NCI-H774 (cell line): ENCODE measurements at regions not wholly inside any gene's neighbourhood (a gene's known extent, or its start where the extent isn't known, plus 50 kb on each side); places are given as distances from the start of the nearest gene placed in this dataset.

Source experiments
- DNase-seq: peaks from one replicate; lab custom pipeline; 2025; lab: John Stamatoyannopoulos, UW

DNA sequence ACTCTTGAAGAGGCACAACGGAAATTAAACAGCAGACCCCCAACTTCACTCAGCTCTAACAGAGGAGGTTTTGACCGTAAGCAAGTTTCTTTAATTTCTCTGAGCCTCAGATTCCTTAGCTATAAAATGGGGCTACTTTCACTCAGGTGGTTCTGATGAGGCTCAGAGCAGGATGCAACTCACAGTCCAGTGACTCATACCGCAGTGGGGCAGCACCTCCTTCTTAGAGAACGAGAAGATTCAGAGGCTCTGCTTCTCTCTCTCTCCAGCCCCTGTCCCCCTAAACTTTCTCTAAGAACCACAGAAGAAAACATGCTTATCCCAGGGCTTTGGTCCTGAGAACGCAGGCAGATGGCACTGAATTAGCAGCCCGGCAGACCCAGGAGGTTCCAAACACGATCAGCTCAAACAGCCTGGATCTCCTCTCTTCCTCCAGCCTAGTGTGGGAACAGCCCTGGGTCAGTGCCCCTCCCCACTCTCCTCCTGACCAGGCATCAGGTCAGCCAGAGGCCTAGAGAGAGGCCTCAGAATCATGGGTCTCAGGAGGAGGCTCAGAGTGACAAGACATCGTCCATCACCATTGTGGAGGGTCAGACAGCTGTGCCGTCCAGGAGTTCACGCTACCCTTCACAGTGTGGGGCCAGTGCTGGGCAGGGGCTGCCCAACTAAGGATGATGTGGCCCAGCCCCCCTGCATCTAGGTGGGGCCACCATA, 433.0 kb downstream of the PTPRU start:
- no peak for DNase-seq

DNA sequence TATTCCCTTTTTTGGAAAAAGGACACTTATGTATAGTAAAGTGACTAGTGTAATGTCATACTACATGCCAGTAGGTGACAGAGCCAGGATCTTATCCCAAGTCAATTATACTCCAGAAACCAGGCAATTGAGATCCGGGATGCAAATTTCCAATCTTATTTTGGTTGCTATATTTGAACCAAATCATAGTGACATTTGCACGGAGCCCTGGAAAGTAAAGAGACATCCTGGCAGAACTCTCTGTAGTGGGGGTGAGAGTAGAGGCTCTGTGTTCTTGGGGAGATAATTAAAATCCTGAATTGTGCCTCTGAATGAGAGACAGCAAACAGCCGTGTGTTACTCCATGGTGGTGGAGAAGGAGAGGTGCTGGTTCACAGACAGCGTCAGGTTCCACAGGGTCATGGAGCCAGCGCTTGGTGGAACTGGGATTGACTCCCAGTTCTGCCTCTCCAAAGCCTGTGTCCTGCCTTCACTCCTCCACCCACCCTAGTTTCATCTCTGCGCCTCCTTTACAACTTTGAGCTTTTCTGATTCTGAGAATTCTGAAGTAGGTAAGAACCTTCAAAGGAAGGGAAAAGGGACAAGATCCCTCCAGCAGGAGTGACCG, 432.3 kb downstream of the PTPRU start:
- no peak for DNase-seq

DNA sequence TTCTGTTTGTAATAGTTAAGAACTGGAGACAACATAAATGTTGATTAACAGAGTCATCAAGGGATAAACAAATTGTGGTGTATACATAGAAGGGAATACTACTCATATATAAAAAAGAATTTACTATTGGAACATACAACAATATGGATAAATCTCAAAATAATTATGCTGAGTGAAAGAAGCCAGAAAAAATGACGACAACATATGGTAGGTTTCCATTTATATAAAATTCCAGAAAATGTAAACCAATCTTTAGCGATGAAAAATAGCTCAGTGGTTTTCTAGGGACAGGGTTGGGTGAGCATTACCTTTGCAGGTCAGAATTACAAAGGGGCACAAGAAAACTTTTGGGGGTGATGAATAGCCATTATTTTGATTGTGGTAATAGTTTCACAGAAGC, 431.6 kb downstream of the PTPRU start:
- no peak for DNase-seq

DNA sequence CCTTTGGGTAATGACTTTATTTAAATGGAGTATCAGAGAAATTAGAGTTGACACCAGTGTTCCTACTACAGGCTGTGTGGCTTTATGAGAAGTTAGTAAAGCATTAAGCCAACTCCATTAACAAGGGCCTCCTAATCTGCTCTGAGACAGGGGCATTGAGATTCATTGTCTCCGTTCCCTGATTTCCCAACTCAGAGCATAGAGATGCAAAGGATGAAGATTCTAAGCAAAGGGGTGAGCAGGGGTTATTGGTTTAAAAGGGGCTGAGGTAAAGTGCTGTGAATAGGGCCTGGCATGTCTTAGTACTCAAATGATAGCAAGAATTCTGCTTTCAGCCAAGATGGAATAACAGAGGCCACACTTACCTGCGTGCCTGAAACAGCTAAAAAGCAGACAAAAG, 428.4 kb downstream of the PTPRU start:
- no peak for DNase-seq

DNA sequence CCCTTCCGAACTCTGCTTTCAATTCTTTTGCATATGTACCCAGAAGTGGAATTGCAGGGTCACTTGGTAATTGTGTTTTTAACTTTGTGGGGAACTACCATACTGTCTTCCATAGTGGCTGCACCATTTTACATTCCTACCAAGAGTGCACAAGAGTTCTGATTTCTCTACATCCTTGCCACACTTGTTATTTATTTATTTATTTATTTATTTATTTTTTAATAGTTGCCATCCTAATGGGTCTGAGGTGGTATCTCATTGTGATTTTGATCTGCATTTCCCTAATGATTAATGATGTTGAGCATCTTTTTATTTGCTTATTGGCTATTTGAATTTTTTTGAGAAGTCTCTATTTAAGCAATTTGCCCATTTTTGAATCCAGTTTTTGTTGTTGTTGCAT, 422.4 kb downstream of the PTPRU start:
- DNase-seq = no peak

DNA sequence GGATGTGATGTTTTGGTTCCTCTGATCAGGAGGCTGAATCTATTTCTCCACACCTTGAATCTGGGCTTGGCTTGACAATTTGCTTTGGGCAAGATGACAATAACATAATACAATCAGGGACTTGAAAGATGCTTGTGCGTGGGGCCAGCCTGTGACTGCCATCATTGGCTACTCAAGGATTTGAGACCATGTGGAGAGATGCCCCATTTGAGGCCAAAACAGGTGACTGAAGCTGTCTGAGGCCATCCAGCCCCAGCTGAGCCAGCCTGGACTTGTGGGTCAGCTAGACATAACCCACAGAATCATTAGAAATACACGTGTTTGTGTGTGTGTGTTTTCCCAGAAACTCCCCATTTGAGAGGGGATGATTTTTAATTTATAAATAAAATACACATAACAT, 421.5 kb downstream of the PTPRU start:
- no peak for DNase-seq

DNA sequence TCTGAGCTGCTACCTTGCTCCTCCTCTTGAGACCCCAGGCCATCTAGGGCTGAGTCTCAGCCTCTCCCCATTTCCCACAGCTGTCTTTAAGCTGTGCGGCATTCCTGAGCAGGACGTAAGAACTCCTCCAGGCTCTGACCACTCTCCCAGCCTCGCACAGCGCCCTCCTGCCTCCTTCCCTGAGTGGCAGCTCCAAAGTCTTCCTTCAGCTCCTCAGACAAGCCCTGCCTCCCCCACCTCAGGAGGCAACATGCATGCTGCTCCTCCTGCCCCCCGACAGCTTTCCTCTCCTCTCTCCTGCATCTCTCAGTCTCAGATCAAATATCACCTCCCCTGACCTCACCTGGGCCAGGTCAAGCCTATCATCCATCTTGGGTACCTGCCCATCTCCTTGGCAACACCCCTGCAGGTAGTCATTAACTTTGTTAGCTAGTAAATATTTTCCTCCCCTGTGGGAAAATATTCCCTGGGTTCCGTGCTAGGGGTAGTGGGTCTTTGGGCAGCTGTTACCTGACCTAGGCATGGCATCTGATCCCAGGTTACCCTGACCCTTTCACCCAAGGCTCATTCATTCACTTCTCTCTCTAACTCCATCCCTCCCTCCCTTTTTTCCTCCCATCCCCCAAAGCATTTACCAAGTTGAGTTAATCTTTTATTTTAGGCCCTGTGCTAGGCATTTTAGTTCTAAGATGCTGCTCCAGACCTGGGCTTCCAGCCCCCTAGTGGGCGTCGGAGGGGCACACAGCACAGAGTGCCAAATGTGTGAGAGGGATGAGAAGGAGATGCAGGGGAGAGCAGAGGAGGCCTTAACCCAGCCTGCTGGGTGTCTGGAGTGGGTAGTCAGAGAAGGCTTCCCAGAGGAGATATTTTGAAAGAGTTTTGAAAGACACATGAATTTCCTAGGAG, 419.9 kb downstream of the PTPRU start:
- DNase-seq = no peak

DNA sequence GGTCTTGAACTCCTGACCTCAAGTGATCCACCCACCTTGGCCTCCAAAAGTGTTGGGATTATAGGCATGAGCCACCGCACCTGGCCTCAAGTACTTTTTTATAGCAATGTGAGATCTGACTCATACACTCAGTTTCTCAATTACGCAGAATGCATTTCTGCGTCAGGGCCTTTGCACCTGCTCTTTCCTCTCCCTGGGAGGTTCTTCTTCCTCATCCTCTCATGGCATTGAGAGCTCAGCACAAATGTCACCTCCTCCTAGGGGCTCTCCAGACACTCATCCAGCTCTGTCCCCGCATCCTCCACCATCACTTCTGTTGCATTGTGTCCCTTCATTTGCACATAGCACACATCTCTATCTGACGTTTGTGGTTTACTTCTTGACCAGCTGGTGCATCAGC, 418.8 kb downstream of the PTPRU start:
- no peak for DNase-seq

DNA sequence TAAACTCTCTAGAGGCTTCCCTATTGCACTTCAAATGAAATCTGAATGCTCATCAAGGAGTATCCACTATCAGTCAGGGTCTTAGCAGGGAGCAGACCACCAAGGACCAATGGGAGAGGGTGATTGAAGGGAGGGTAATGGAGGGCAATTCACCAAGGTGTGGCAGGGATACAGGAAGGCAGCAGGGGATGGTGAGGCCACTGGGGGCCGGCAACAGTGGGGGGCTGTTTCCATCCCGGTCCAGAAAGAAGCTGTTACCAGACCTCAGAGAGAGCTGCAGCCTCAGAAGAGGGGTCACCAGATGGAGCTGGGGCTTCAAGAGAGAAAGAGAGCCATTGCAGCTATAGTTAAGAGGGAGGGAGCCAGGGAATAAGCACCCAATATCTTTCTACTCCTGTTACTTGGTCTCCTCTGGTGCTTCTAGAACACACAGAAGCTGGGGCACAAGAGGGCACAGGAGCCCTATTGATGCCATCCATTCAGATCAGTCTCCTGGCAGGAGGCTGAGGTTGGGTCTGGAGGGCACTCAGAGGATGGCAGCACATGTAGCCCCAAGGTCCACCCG, 417.6 kb downstream of the PTPRU start:
- DNase-seq = no peak

DNA sequence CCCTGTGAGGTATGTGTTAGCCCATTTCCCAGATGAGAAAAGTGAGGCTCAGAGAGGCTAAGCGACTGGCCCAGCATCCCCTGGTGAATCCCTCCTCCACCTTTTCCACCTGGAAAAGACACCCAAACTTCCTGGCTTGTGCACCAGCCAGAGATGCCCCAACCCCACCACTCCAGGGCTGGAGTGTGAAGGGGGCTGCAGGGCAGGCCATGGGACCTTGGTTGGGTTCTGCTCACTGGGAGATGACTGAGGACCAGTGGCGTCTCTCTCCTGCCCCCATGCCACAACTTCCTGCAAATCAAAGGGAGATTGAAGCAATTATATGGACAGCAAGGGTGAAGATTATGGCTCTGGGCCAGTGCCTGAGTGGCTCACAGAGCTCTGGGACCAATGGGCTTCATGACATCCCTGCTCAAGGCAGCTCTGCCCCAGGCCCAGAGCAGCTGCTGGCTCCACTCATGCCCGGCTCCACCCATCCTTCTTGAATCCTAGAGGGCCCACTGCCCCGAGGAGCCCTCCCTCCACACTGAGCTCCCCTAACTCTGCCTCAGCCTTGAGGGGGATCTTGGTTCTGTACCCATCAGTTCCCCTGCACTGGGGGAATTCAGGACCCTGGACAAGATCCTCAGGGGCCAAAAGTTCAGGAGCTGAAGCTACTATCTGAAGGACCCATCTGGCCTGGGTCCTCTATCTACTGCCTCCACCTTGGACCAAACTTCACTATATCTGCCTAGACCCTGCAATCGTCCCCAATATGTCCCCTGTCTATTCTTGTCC, 416.9 kb downstream of the PTPRU start:
- no peak for DNase-seq

DNA sequence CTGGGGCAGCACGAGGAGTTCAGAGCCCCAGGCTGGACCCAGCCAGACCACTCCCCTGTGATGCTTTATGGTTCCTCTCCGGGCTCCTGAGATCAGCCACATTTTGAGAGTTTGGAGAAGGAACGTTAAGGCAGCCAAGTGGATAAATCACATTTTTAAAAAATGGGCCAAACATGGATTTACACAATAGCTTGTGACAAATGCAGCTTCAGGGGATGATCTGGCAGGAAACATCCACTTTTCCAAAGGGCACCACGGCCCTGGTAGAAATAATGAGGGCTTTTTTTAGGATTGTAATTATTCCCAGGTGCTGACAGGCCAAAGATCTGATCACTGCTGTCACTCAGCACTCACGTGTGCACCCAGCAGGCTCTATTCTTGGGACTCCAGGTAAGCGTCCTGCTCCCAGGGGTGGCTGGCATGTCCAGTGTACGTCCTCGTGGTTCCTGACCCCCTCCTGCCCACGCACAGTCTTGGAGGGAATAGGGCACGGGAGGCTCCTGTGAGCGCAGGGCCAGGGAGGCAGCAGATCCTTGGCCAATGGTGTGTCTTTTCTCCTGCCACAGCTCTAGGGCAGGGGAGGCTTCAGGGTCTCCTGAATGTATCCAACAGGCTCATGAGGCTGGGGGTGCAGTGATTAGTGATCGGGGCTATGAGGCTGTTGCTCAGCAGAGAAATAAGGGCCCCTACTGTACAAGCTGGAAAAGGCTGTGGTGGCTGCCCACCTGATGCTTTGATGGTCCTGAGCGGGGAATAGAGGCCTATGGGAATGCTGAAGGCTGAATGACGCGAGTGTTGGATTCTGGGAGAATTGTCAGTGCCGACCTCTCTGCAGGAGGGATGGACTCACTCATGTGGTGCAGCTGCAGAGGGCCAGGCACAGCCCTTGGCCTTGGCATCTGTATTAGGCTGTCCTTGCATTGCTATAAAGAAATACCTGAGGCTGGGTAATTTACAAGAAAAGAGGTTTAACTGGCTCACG, 415.7 kb downstream of the PTPRU start:
- DNase-seq = no peak

DNA sequence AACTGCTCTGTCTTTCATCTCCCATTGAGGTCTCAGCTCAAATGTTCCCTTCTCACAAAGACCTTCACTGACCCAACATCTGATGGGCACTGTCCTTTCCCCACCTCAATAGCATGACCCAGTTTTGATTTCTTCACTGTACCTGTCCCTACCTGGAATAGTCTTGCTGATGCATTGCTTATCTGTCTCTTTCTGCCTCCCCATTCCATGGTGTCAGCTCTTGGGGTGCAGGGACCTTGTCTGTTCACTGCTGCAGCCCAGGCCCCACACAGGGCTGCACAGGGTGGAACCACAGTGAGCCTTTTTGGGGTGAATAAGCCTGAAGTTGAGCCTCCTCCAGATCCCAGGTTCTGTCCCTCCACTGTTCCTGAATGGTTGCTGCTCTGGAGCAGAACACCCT, 414.9 kb downstream of the PTPRU start:
- DNase-seq = no peak

DNA sequence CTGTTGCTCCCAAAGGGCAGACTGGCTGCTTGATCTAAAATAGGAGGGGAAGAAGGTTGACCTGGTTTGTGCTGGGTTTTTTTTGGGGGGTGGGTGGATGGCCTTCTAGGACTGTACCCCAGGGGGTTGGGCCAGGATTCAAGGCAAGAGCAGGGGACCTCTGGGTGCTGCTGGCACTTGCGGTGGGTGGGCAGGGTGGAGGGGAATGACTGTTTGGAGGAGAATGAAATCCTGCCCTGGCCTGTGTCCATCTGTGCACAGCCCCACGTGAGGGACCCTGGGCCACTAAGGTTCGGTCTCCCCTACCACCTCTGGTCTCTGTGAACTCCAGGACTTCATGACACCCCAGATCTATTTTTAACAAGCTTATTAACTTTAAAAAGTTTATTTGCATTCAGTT, 414.2 kb downstream of the PTPRU start:
- DNase-seq = no peak

DNA sequence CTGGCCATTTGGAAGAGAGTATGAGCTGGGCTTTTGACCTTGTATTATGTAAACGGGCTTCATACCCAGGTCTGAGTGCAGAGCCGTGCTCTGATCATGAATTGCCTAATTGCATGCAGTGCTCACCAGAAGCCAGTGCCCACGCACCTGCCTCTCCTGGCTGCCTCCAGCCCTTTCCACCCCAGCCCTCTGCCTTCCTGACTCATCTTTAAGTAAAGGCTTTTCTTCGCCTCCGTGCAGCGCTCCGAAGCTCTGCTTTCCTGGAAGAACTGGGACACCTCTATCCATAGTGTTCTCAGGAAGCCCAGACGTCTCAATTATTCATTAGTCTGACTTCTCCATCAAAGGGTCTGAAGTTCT, 413.7 kb downstream of the PTPRU start:
- no peak for DNase-seq

DNA sequence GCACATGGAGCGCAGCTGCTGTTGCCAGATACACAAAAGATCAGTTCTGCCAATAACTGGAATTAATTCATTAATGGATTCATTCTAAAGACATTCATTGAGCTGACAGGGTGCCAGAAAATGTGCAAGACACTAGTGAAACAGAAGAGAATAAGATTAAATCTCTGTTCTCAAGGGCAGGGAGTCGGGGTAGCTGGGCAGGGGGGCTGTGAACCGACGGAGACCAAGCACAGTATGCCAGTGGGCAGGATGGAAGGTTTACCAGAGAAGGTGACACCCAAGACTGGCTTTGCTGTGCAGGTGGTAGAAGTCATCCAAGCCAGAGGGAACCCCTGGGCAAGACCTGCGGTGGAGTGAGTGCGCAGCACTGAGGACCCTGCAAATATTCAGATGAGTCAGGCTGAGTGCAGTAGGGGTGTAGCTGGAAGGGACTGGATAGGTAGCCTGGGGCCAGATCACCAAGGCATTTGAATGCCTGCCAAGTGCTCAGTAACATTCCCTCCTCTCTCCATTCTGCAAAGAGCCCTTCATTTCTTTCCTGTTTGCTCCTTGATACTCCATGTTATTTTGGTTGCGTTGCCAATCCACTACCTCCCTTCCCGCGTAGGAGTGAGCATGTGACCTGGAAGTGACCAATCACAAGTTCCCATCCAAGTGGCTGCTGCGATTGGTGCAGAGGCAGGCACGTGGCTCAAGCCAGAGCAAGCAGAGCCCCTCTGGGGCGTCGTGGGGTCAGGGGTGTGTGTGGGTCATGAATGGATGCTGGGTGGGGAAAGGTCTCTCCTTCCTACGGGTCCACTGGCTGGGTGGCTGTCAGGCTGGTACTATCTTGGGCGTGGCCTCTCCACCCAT, 413.1 kb downstream of the PTPRU start:
- DNase-seq = no peak

DNA sequence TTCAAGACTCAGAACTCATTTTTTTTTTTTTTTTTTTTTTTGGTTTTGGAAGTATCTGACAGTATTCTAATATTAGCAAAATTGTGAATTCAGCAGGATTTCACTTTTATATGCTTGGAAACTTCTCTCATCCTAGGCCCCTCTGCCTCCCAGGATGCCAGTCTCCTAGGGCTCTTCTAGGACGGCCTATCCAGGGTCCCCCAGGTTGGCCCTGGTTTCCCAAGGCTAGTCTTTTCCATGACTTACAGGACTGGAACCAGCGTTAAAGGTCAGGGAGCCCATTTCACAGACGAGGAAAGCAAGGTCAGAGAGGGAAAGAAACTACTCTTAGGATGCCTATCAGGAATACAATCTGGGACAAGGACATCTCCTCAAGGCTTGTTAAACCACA, 412.5 kb downstream of the PTPRU start:
- DNase-seq = no peak

DNA sequence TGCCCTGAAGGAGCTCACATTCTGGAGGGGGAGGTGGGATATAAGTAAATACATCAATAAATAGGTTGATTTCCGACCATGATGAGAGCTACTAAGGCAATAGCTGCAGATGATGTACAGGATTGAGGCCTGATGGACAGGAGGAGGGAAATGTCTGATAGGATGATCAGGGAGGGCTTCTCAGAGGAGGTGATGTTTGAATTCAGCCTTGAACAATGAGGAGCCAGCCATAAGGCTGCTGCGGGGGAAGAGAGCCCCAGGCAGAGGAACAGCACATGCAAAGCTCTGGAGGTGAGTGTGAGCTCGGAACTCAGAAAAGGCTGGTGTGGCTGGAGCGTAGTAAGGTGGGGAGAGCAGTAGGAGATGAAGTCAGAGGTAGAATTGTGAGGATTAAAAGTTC, 411.7 kb downstream of the PTPRU start:
- no peak for DNase-seq

DNA sequence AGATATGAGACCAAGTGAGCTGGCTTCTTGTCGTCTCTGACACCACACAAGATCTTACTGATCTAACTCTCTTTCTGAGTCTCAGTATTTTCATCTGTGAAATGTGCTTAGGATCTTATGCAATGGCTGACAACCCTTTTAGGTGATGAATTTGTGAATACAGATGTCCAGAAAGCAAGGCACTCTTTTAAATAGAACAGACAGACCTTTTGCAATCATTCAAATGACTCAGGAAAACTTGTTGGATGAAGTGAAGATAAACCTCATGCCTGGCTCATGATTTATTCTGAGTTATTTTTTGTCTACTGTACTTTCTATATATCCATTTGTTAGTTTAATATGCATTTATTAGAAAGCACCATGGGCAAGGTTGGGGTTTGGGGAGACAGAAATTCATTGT, 411.3 kb downstream of the PTPRU start:
- DNase-seq = no peak

DNA sequence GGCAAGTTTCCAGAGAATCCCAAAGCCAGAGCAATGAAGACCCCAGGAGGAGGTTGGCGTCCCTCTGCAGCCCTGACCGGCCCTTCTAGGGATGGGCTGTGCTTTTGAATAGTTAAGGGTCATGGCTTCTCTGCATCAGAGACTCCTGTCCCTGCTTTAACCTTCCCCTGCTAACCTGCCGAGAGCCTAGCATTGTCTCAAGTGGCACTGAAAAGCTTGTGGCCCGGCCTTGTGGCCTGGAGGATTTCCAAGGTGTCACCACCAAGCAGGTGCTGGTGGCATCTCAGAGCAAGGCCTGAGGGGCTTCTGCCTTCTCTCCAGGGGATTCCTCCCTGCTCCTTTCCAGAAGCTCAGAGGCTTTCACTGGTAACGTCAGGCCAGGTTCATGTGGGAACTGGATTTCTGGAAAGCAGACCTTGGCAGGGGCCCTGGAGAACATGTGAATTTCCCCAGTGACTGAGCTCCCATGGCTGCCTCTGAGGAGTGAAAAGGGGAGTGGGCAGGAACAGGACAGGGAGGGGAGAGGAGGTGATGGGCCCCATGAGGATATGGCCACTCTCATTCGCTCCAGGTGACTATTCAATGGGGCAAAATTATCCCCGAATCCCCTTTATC, 409.9 kb downstream of the PTPRU start:
- no peak for DNase-seq

DNA sequence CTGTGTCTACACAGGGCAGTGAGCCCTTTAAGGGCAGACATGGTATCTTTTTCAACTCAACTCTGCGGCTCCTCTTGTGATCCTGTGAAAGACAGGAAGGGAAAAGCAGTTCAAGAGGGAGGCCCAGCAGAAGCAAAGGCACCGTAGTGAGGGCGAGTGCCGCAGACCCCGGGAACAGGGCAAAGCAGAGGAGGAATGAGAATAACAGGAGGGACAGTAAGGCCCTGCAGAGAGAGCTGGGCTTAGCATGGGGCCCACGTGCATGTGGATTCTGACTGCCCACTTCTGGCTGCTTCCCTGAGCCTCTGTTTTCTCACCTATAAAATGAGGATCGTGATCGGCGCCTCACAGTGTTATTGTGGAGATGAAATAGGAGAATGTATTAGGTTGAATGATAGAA, 409.3 kb downstream of the PTPRU start:
- no peak for DNase-seq
